SK-N-SH treated with all-trans-retinoic acid at 6 μM for 48 hours (cell line): ENCODE measurements at regions not wholly inside any gene's neighbourhood (a gene's known extent, or its start where the extent isn't known, plus 50 kb on each side); places are given as distances from the start of the nearest gene placed in this dataset.
"Not testable (repeated sequence)": the region's sequence is repeated elsewhere in the genome, so short reads cannot be mapped to it uniquely, and the experiment has no call there.

Experiments used
- BACH2 ChIP-seq: fragments of 250-450 bp; sonication (Bioruptor Pico); IDR thresholded peaks from 2 replicates; pipeline ENCODE4 v1.9.0; 2021; ENCODE audit warnings: mild to moderate bottlenecking, borderline replicate concordance
- CSDC2 ChIP-seq: fragments of 250-450 bp; sonication (Bioruptor Pico); IDR thresholded peaks from 2 replicates; pipeline ENCODE4 v1.5.0; 2020; ENCODE audit warnings: mild to moderate bottlenecking, moderate library complexity
- ISL1 ChIP-seq: fragments of 250-450 bp; sonication (Bioruptor Pico); IDR thresholded peaks from 2 replicates; pipeline ENCODE4 v2.1.2; 2022; ENCODE audit warnings: mild to moderate bottlenecking, moderate library complexity
- OSR1 ChIP-seq: fragments of 250-450 bp; sonication (Bioruptor Pico); IDR thresholded peaks from 2 replicates; pipeline ENCODE4 v1.8.0; 2022; ENCODE audit warnings: moderate library complexity, mild to moderate bottlenecking, inconsistent platforms
- SNAI2 ChIP-seq: fragments of 250-450 bp; sonication (Bioruptor Pico); IDR thresholded peaks from 2 replicates; pipeline ENCODE4 v1.5.0; 2020; ENCODE audit warnings: mild to moderate bottlenecking, moderate library complexity
- TCF4 ChIP-seq: fragments of 250-450 bp; sonication (Bioruptor Pico); IDR thresholded peaks from 2 replicates; pipeline ENCODE4 v1.8.0; 2021; ENCODE audit warnings: mild to moderate bottlenecking, moderate library complexity, borderline replicate concordance
- TF ChIP-seq, protein P1 (sequence below): fragments of 250-450 bp; sonication (Bioruptor Pico); IDR thresholded peaks from 2 replicates; pipeline ENCODE4 v1.5.1; 2021; ENCODE audit warnings: mild to moderate bottlenecking, moderate library complexity
- TF ChIP-seq, protein P2 (sequence below): fragments of 250-450 bp; sonication (Bioruptor Pico); IDR thresholded peaks from 2 replicates; pipeline ENCODE4 v1.8.0; 2020; ENCODE audit warnings: mild to moderate bottlenecking, moderate library complexity, borderline replicate concordance
- TF ChIP-seq, protein P3 (sequence below): fragments of 250-450 bp; sonication (Bioruptor Pico); IDR thresholded peaks from 2 replicates; pipeline ENCODE4 v1.8.0; 2021; ENCODE audit warnings: low read depth, mild to moderate bottlenecking, moderate library complexity, borderline replicate concordance

GRCh38 chr1:206333897-206334296, 130.6 kb downstream of the SRGAP2 start:
- not testable (repeated sequence) for TF ChIP-seq OSR1; CSDC2 (CRISPR knock-in tag); ISL1; TCF4 (CRISPR knock-in tag); SNAI2; BACH2
- TF ChIP-seq, protein P1, sequence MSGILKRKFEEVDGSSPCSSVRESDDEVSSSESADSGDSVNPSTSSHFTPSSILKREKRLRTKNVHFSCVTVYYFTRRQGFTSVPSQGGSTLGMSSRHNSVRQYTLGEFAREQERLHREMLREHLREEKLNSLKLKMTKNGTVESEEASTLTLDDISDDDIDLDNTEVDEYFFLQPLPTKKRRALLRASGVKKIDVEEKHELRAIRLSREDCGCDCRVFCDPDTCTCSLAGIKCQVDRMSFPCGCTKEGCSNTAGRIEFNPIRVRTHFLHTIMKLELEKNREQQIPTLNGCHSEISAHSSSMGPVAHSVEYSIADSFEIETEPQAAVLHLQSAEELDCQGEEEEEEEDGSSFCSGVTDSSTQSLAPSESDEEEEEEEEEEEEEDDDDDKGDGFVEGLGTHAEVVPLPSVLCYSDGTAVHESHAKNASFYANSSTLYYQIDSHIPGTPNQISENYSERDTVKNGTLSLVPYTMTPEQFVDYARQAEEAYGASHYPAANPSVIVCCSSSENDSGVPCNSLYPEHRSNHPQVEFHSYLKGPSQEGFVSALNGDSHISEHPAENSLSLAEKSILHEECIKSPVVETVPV (CRISPR knock-in tag) = not testable (repeated sequence)
- TF ChIP-seq, protein P2, sequence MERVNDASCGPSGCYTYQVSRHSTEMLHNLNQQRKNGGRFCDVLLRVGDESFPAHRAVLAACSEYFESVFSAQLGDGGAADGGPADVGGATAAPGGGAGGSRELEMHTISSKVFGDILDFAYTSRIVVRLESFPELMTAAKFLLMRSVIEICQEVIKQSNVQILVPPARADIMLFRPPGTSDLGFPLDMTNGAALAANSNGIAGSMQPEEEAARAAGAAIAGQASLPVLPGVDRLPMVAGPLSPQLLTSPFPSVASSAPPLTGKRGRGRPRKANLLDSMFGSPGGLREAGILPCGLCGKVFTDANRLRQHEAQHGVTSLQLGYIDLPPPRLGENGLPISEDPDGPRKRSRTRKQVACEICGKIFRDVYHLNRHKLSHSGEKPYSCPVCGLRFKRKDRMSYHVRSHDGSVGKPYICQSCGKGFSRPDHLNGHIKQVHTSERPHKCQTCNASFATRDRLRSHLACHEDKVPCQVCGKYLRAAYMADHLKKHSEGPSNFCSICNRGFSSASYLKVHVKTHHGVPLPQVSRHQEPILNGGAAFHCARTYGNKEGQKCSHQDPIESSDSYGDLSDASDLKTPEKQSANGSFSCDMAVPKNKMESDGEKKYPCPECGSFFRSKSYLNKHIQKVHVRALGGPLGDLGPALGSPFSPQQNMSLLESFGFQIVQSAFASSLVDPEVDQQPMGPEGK (CRISPR knock-in tag) = not testable (repeated sequence)
- TF ChIP-seq, protein P3, sequence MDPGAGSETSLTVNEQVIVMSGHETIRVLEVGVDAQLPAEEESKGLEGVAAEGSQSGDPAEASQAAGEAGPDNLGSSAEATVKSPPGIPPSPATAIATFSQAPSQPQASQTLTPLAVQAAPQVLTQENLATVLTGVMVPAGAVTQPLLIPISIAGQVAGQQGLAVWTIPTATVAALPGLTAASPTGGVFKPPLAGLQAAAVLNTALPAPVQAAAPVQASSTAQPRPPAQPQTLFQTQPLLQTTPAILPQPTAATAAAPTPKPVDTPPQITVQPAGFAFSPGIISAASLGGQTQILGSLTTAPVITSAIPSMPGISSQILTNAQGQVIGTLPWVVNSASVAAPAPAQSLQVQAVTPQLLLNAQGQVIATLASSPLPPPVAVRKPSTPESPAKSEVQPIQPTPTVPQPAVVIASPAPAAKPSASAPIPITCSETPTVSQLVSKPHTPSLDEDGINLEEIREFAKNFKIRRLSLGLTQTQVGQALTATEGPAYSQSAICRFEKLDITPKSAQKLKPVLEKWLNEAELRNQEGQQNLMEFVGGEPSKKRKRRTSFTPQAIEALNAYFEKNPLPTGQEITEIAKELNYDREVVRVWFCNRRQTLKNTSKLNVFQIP (CRISPR knock-in tag) = not testable (repeated sequence)
